ENCODE measurements at regions not wholly inside any gene's neighbourhood (a gene's known extent, or its start where the extent isn't known, plus 50 kb on each side); places are given as distances from the start of the nearest gene placed in this dataset.
"Not testable (repeated sequence)": the region's sequence is repeated elsewhere in the genome, so short reads cannot be mapped to it uniquely, and the experiment has no call there.

DNA sequence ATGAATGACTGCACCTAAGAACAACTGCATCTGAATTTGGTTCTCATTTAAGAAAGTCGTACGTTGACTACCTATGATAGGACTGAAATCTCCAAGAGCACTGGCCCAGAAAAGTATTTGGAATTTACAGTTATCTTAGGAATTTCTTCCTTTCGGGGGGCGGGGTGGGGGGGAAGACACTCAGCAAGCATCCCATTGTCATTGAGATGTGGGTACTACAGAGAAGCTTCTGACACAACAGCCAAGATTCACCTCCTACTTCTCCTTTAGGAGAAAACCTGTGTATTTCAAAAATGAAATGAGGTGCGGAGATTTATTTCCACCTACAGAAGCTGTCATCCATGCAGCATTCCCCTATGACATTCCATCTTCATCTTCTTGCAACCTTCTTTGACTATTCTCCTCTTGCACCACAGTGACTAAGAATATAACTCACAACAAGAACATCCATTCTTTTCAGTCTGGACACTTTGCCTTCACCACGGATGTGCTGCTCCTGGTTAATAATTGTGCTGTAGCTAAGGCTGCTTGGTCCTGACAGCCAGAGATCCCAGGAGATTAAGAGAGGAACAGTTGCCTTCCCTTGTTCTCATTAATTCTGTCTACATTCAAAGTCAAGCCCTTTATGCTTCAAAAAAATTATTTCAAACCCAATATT is 98.4 kb upstream of the FRMD4A start:
- Histone ChIP-seq H3K4me1 (no peaks in the 10 kb centered on the region), H3K27me3 (no peaks in the 10 kb centered on the region), H3K27ac (no peak overlapping the region), H3K9me3 (no peaks in the 10 kb centered on the region), H3K36me3 (no peaks in the 10 kb centered on the region), H3K4me3 (no peak overlapping the region)
- intact Hi-C loops (cut with DNase I; ENCODE audit: low total_unique reads) = no loop called here
- 40 to 50% (median 48%) methylated on average over 6 of the region's 6 CpGs for WGBS, 5 donors
- no peak for TF ChIP-seq EP300 (IDR thresholded peaks at IDR 0.05)
- no peak for DNase-seq

- intact Hi-C loops (cut with DNase I; ENCODE audit: low total_unique reads) = no loop called here
- H3K4me3 ChIP-seq = no peak overlapping the region
- no peaks in the 10 kb centered on the region for H3K9me3 ChIP-seq
- DNase-seq = no peak
- WGBS, 5 donors = 78 to 92% (median 88%) methylated on average over 1 of the region's 1 CpG
- TF ChIP-seq POLR2A (IDR thresholded peaks at IDR 0.05) (no peak), EP300 (IDR thresholded peaks at IDR 0.05) (no peak), POLR2AphosphoS5 (IDR thresholded peaks at IDR 0.05) (no peak), CTCF (IDR thresholded peaks at IDR 0.05) (no peak)
- no peak overlapping the region for H3K27ac ChIP-seq
- H3K4me1 ChIP-seq = no peaks in the 10 kb centered on the region
- H3K27me3 ChIP-seq = no peaks in the 10 kb centered on the region
- H3K36me3 ChIP-seq = no peaks in the 10 kb centered on the region
Observed at GRCh38 chr10:14425034-14425433, 94.3 kb upstream of the FRMD4A start.

- Histone ChIP-seq H3K4me1 (no peaks in the 10 kb centered on the region), H3K27me3 (no peaks in the 10 kb centered on the region), H3K4me3 (no peak overlapping the region), H3K36me3 (no peaks in the 10 kb centered on the region), H3K9me3 (no peaks in the 10 kb centered on the region), H3K27ac (no peak overlapping the region)
- WGBS, 5 donors = 58 to 69% (median 65%) methylated on average over 6 of the region's 6 CpGs
- intact Hi-C loops (cut with DNase I; ENCODE audit: low total_unique reads) = no loop called here
- TF ChIP-seq EP300 (IDR thresholded peaks at IDR 0.05) = no peak
- no peak for TF ChIP-seq POLR2AphosphoS5 (IDR thresholded peaks at IDR 0.05)
- TF ChIP-seq POLR2A (IDR thresholded peaks at IDR 0.05) = no peak
- no peak for TF ChIP-seq CTCF (IDR thresholded peaks at IDR 0.05)
- no peak for DNase-seq
Observed at GRCh38 chr10:14423111-14423744, 92.5 kb upstream of the FRMD4A start.

DNA sequence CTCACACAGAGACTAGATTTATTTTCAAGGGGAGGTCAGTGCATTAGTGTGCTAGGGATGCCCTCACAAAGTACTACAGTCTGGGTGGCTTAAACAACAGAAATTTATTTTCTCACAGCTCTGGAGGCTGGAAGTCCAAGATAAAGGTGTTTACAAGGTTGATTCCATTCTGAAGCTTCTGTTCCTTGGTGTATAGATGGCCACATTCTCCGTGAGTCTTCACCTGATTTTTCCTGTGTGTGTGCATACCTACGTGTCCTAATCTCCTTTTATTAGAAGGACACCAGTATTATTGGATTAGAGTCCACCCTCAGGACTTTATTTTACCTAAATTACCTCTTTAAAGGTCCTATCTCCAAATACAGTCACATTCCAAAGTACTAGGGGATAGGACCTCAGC is 91.7 kb upstream of the FRMD4A start:
- no peaks in the 10 kb centered on the region for H3K36me3 ChIP-seq
- H3K4me1 ChIP-seq = no peaks in the 10 kb centered on the region
- no peak for DNase-seq
- 64 to 84% (median 73%) methylated on average over 2 of the region's 2 CpGs for WGBS, 5 donors
- H3K4me3 ChIP-seq = no peak overlapping the region
- H3K27ac ChIP-seq = no peak overlapping the region
- TF ChIP-seq EP300 (IDR thresholded peaks at IDR 0.05) (no peak), CTCF (IDR thresholded peaks at IDR 0.05) (no peak), POLR2A (IDR thresholded peaks at IDR 0.05) (no peak), POLR2AphosphoS5 (IDR thresholded peaks at IDR 0.05) (no peak)
- intact Hi-C loops (cut with DNase I; ENCODE audit: low total_unique reads) = no loop called here
- no peaks in the 10 kb centered on the region for H3K27me3 ChIP-seq
- no peaks in the 10 kb centered on the region for H3K9me3 ChIP-seq

DNA sequence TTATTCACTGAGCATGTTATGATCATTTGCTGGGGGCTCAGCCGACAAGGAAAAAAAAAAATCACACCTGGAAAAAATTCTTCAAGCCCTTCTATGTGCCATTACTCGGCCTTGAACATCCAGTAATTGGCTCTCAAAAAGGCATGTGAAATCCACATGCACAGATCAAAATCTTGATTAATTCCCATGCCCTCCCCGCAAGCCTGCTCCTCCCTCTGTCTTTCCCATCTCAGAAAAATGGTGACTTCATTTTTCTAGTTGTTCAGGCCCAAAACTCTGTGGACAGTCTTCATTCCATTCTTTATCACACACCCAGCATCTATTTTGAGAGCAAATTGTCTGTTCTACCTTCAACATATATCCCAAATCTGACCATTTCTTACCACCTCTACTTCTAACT is 91.2 kb upstream of the FRMD4A start:
- intact Hi-C loops (cut with DNase I; ENCODE audit: low total_unique reads) = no loop called here
- Histone ChIP-seq H3K27me3 (no peaks in the 10 kb centered on the region), H3K9me3 (no peaks in the 10 kb centered on the region), H3K4me1 (no peaks in the 10 kb centered on the region), H3K4me3 (no peak overlapping the region), H3K27ac (no peak overlapping the region), H3K36me3 (no peaks in the 10 kb centered on the region)
- TF ChIP-seq CTCF (IDR thresholded peaks at IDR 0.05) = no peak
- no peak for TF ChIP-seq POLR2AphosphoS5 (IDR thresholded peaks at IDR 0.05)
- TF ChIP-seq EP300 (IDR thresholded peaks at IDR 0.05) = no peak
- TF ChIP-seq POLR2A (IDR thresholded peaks at IDR 0.05) = no peak
- WGBS, 5 donors = 66 to 87% (median 81%) methylated on average over 3 of the region's 3 CpGs
- no peak for DNase-seq

GRCh38 chr10:14417336-14417735 is 86.6 kb upstream of the FRMD4A start:
- WGBS, 5 donors = 46 to 72% (median 59%) methylated on average over 2 of the region's 2 CpGs
- not testable (repeated sequence) for H3K9me3 ChIP-seq

More at GRCh38 chr10:14417336-14417735, 86.6 kb upstream of the FRMD4A start:
- H3K36me3 ChIP-seq; H3K27ac ChIP-seq; DNase-seq; H3K27me3 ChIP-seq; H3K4me1 ChIP-seq; H3K4me3 ChIP-seq; intact Hi-C loops (cut with DNase I; ENCODE audit: low total_unique reads): not testable (repeated sequence)

Measured in stomach (tissue), 8 donors.